ENCODE measurements at regions not wholly inside any gene's neighbourhood (a gene's known extent, or its start where the extent isn't known, plus 50 kb on each side); places are given as distances from the start of the nearest gene placed in this dataset.

GRCh38 chr1:217313096-217313495 is 317.8 kb downstream of the GPATCH2 start:
- DNase-seq (ENCODE audit: low read depth in 2 of 3, low spot score in 2 of 3), result no peak

GRCh38 chr1:217311766-217312165 is 319.1 kb downstream of the GPATCH2 start:
- DNase-seq (ENCODE audit: low read depth in 2 of 3, low spot score in 2 of 3), result no peak

- no peak for DNase-seq (ENCODE audit: low read depth in 2 of 3, low spot score in 2 of 3)
Observed at GRCh38 chr1:217311269-217311668, 319.6 kb downstream of the GPATCH2 start.

GRCh38 chr1:217281332-217281731 is 349.6 kb downstream of the GPATCH2 start:
- DNase-seq (ENCODE audit: low read depth in 2 of 3, low spot score in 2 of 3), result no peak

GRCh38 chr1:217275655-217276398 is 355.1 kb downstream of the GPATCH2 start:
- no peak for DNase-seq (ENCODE audit: low read depth in 2 of 3, low spot score in 2 of 3)

- no peak for DNase-seq (ENCODE audit: low read depth in 2 of 3, low spot score in 2 of 3)
Observed at GRCh38 chr1:217274927-217275654, 355.8 kb downstream of the GPATCH2 start.

GRCh38 chr1:217274416-217274815 is 356.5 kb downstream of the GPATCH2 start:
- DNase-seq (ENCODE audit: low read depth in 2 of 3, low spot score in 2 of 3), result no peak

- DNase-seq (ENCODE audit: low read depth in 2 of 3, low spot score in 2 of 3), result no peak
Observed at GRCh38 chr1:217273866-217274265, 357.0 kb downstream of the GPATCH2 start.

- DNase-seq (ENCODE audit: low read depth in 2 of 3, low spot score in 2 of 3), result no peak
Observed at GRCh38 chr1:217272385-217272784, 358.5 kb downstream of the GPATCH2 start.

- no peak for DNase-seq (ENCODE audit: low read depth in 2 of 3, low spot score in 2 of 3)
Observed at GRCh38 chr1:217270101-217270500, 360.8 kb downstream of the GPATCH2 start.

GRCh38 chr1:217268058-217268457 is 362.8 kb downstream of the GPATCH2 start:
- DNase-seq (ENCODE audit: low read depth in 2 of 3, low spot score in 2 of 3), result no peak

- no peak for DNase-seq (ENCODE audit: low read depth in 2 of 3, low spot score in 2 of 3)
Observed at GRCh38 chr1:217261636-217262035, 369.3 kb downstream of the GPATCH2 start.

GRCh38 chr1:217260676-217261075 is 370.2 kb downstream of the GPATCH2 start:
- DNase-seq (ENCODE audit: low read depth in 2 of 3, low spot score in 2 of 3), result no peak

- DNase-seq (ENCODE audit: low read depth in 2 of 3, low spot score in 2 of 3), result no peak
Observed at GRCh38 chr1:217253985-217254384, 376.9 kb downstream of the GPATCH2 start.

- DNase-seq (ENCODE audit: low read depth in 2 of 3, low spot score in 2 of 3), result no peak
Observed at GRCh38 chr1:217253351-217253750, 377.5 kb downstream of the GPATCH2 start.

- no peak for DNase-seq (ENCODE audit: low read depth in 2 of 3, low spot score in 2 of 3)
Observed at GRCh38 chr1:217251121-217251520, 379.8 kb downstream of the GPATCH2 start.

- DNase-seq (ENCODE audit: low read depth in 2 of 3, low spot score in 2 of 3), result no peak
Observed at GRCh38 chr1:217249857-217250256, 381.0 kb downstream of the GPATCH2 start.

GRCh38 chr1:217244971-217245370 is 385.9 kb downstream of the GPATCH2 start:
- DNase-seq (ENCODE audit: low read depth in 2 of 3, low spot score in 2 of 3), result no peak

- DNase-seq (ENCODE audit: low read depth in 2 of 3, low spot score in 2 of 3), result no peak
Observed at GRCh38 chr1:217240656-217241055, 390.2 kb downstream of the GPATCH2 start.

GRCh38 chr1:217238945-217239344 is 391.9 kb downstream of the GPATCH2 start:
- no peak for DNase-seq (ENCODE audit: low read depth in 2 of 3, low spot score in 2 of 3)

- DNase-seq (ENCODE audit: low read depth in 2 of 3, low spot score in 2 of 3), result no peak
Observed at GRCh38 chr1:217230412-217230811, 400.5 kb downstream of the GPATCH2 start.

GRCh38 chr1:217228689-217229088 is 402.2 kb downstream of the GPATCH2 start:
- DNase-seq (ENCODE audit: low read depth in 2 of 3, low spot score in 2 of 3), result no peak

Data from hematopoietic multipotent progenitor cell (in vitro differentiated cells).